Pancreas (tissue), 10 donors: ENCODE measurements at regions not wholly inside any gene's neighbourhood (a gene's known extent, or its start where the extent isn't known, plus 50 kb on each side); places are given as distances from the start of the nearest gene placed in this dataset.

Experiments
- ATAC-seq, 4 donors: fragments of 200-7000 bp; cut with Tn5 transposase; one replicate each; pipeline versions ENCODE4 v1.8.0 to v1.9.1; 2020; ENCODE audit warnings: mild to moderate bottlenecking in 4 of 4, moderate library complexity in 4 of 4
- DNase-seq, 6 donors: peaks; one replicate each; pipeline ENCODE4 v3.0.0-alpha.2; 2020
- FAIRE-seq: peaks from 2 replicates; lab custom pipeline; 2012; peaks lifted over from hg19 to GRCh38; lab: Jason Lieb, UNC
- H3K27ac ChIP-seq, 4 donors: fragments of 200-600 bp; sonication (generic); 1 replicate in 3 of 4; 2 replicates in 1 of 4; pipeline versions ENCODE4 v1.5.0 to v1.8.0; 2020
- H3K27me3 ChIP-seq, 4 donors: fragments of 200-600 bp; one replicate each; pipeline ENCODE4 v1.8.0; 2021
- H3K36me3 ChIP-seq, 3 donors: fragments of 200-600 bp; sonication (generic) in 1 of 3; one replicate each; pipeline versions ENCODE4 v1.5.0 to v1.8.0; 2020 to 2021
- H3K4me1 ChIP-seq, 3 donors: fragments of 200-600 bp; one replicate each; pipeline ENCODE4 v1.8.0; 2021
- H3K4me3 ChIP-seq, 4 donors: fragments of 200-600 bp; sonication (generic) in 2 of 4; one replicate each; pipeline versions ENCODE4 v1.5.0 to v1.8.0; 2020 to 2021
- H3K9me3 ChIP-seq, 4 donors: fragments of 200-600 bp; one replicate each; pipeline ENCODE4 v1.8.0; 2021
- CTCF ChIP-seq, 4 donors: fragments of 200-600 bp; sonication (generic) in 3 of 4; IDR thresholded peaks; one replicate each; pipeline versions ENCODE4 v1.5.0 to v1.8.0; 2021; ENCODE audit warnings: antibody characterized with exemption in 4 of 4
- WGBS, 2 donors: extraction: QIAGEN DNeasy Blood & Tissue Kit; methylation state at CpG; one replicate each; pipeline ENCODE4 v1.1.7; 2013; 5-methylcytosine and 5-hydroxymethylcytosine counted together
- intact Hi-C, 3 donors: fragments of 100-400 bp; cut with DNase I; formaldehyde crosslinking; loops; one replicate each; pipeline versions ENCODE4 v1.11.1 to v1.14.2; 2022
- donor health status: healthy with polysubstance abuse.
- donor health status: DM: no; HTN: no; CAD: no; lungs with moderate emphysema.
- donor health status: DM: no; HTN: no; CAD: no.
- donor health status: control.
- donor health status: control.
- donor health status: Bipolar disorder and iron deficiency.
- donor health status: DM: yes; HTN: yes; CAD: no.
- donor health status: DM: no; HTN: no; CAD: no.
- donor health status: DM: no; HTN: no; CAD: no.
- donor health status: DM: yes; HTN: yes; CAD: no.

DNA sequence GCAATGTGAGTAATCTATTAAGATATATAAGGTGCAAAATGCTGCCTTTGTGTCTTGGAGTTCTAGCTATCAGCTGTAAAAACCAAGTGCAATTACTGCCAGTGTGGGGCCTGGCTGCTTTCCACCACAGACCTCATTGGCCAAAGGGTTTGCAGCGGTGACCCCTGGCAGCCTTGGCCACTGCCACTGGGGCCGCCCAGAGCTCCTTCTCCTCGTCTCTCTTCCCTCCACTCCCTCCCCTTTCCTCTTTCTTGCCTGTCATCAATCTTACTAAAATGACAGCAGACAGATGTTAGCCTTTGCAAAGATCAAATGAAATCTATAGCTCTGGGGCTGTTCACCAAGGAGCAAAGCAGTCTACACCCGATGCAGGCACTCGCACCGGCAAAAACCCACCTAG, 986.3 kb downstream of the BCL11A start:
- Histone ChIP-seq H3K27ac (no peak overlapping the region), H3K36me3 (no peaks in the 10 kb centered on the region), H3K27me3 (no peaks in the 10 kb centered on the region), H3K4me3 (no peak overlapping the region), H3K4me1 (peaks cover 0 to 5% (median 0%) of the 10 kb centered on the region in 3 donors), H3K9me3 (no peaks in the 10 kb centered on the region)
- intact Hi-C loops = no loop called here
- no peak for DNase-seq
- no peak for FAIRE-seq
- ATAC-seq = no peak
- TF ChIP-seq CTCF (IDR thresholded peaks at IDR 0.05) = no peak
- 72 to 77% methylated on average over 6 of the region's 6 CpGs for WGBS, 2 donors

DNA sequence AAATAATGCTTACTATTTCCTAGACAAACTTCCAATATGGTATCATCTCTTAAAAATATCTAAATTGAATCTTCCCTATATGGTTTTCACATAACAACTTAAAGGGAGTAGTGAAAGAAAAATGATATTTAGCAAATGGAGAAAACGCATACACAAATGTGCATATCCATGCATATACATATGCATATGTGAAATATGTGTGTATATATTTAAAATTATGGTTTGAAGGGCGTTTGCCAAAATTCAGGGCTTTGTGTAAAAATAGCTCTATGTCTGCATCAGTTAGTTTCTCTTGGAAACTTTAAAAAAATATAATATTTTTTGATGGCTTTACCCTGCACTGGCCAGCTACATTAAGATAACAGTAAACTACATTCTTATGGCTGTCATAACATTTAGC, 986.7 kb downstream of the BCL11A start:
- Histone ChIP-seq H3K36me3 (no peaks in the 10 kb centered on the region), H3K4me3 (no peak overlapping the region), H3K27ac (no peak overlapping the region), H3K9me3 (no peaks in the 10 kb centered on the region), H3K27me3 (no peaks in the 10 kb centered on the region), H3K4me1 (peaks cover 0 to 5% (median 0%) of the 10 kb centered on the region in 3 donors)
- no peak for TF ChIP-seq CTCF (IDR thresholded peaks at IDR 0.05)
- no peak for FAIRE-seq
- WGBS, 2 donors = 73 to 86% methylated on average over 2 of the region's 2 CpGs
- no peak for ATAC-seq
- no peak for DNase-seq
- intact Hi-C loops = no loop called here

- no peak for DNase-seq
- Histone ChIP-seq H3K4me3 (no peak overlapping the region), H3K36me3 (no peaks in the 10 kb centered on the region), H3K27me3 (no peaks in the 10 kb centered on the region), H3K4me1 (no peaks in the 10 kb centered on the region), H3K9me3 (no peaks in the 10 kb centered on the region), H3K27ac (no peak overlapping the region)
- TF ChIP-seq CTCF (IDR thresholded peaks at IDR 0.05) = no peak
- intact Hi-C loops = no loop called here
- WGBS, 2 donors = 72 to 85% methylated on average over 2 of the region's 2 CpGs
- FAIRE-seq = no peak
- no peak for ATAC-seq
Measured at GRCh38 chr2:59561281-59561680, 992.2 kb downstream of the BCL11A start.

- no peaks in the 10 kb centered on the region for H3K4me1 ChIP-seq
- TF ChIP-seq CTCF (IDR thresholded peaks at IDR 0.05) = no peak
Measured at GRCh38 chr2:59560769-59561168, 992.7 kb downstream of the BCL11A start.

GRCh38 chr2:59540864-59541263, 1012.6 kb downstream of the BCL11A start:
- DNase-seq = no peak
- no peak for TF ChIP-seq CTCF (IDR thresholded peaks at IDR 0.05)
- intact Hi-C loops = no loop called here
- Histone ChIP-seq H3K9me3 (no peaks in the 10 kb centered on the region), H3K4me3 (no peak overlapping the region), H3K27ac (no peak overlapping the region), H3K4me1 (no peaks in the 10 kb centered on the region), H3K27me3 (no peaks in the 10 kb centered on the region), H3K36me3 (no peaks in the 10 kb centered on the region)
- no peak for FAIRE-seq
- no peak for ATAC-seq
- 66 to 67% methylated on average over 4 of the region's 4 CpGs for WGBS, 2 donors

More at GRCh38 chr2:59560769-59561168, 992.7 kb downstream of the BCL11A start:
- WGBS, 2 donors = 72 to 75% methylated on average over 3 of the region's 3 CpGs
- no peak for DNase-seq
- intact Hi-C loops = no loop called here
- Histone ChIP-seq H3K27ac (no peak overlapping the region), H3K36me3 (no peaks in the 10 kb centered on the region), H3K27me3 (no peaks in the 10 kb centered on the region), H3K4me3 (no peak overlapping the region), H3K9me3 (no peaks in the 10 kb centered on the region)
- no peak for FAIRE-seq
- ATAC-seq = no peak
